GOT3 (cell line): ENCODE measurements at regions not wholly inside any gene's neighbourhood (a gene's known extent, or its start where the extent isn't known, plus 50 kb on each side); places are given as distances from the start of the nearest gene placed in this dataset.
"Not testable (repeated sequence)": the region's sequence is repeated elsewhere in the genome, so short reads cannot be mapped to it uniquely, and the experiment has no call there.

Experiments
- DNase-seq: peaks from one replicate; lab custom pipeline; 2025; ENCODE audit warnings: mixed read lengths; lab: John Stamatoyannopoulos, UW

- no peak for DNase-seq
These were observed 51.0 kb upstream of the LIFR start for GRCh38 chr5:38607396-38607795.

GRCh38 chr5:38607930-38608564 is 51.6 kb upstream of the LIFR start:
- no peak for DNase-seq

DNA sequence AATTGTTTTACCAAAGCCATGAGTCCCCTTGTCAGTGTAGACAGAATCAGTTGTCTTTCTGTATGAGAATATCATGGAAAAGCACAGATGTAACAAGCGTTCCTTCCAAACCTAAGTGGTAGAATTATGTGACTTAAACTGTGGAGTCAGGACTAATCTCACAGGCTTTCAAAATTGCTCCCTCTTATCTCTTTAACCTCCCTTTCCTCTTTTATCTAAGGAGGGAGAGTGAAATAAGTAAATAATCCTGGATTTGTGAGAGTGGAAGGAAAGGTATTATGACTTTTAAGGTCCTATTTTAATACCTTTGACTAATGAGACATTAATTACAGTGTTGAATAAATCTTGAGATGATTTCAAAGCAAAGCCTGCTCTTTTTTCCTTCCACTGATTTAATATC is 52.4 kb upstream of the LIFR start:
- no peak for DNase-seq

DNA sequence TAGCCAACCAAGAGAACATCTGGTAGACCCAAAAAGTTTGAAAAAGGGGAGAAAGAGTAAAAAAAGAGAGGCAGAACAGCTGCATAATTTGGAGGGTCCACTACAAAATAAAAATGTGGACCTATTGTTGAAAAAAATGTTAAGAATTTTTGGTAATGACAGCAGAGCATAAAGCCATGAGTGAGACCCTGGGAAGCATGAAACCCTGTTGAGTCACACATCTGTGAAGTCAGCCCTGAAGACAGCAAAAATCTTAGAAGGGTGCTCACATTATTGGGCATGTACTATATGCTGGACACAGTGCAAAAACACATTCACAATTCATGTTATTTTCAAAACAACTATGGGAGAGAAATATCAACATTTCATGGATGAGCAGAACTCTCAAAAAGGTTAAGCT is 56.4 kb upstream of the LIFR start:
- no peak for DNase-seq

DNA sequence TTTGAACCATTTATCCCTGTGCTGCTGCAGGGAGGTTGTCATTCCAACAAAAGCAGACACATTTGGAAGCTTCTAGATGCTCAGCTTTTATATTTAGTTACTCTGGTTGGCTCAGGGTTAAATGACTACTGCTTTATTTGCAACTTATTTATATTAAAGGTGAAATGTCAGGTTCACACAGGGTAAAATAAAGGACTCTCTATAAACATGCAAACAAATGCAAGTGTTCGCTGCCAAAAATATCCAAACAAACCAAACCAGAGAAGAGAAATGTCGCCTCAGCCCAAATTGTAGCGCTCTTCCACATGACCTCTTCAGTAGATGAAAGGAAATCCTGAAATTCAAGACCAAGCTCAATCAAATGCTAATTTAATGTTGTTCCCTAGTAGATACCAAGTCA is 57.0 kb upstream of the LIFR start:
- DNase-seq: no peak

- no peak for DNase-seq
These were observed 57.8 kb upstream of the LIFR start for GRCh38 chr5:38613992-38614836.

- no peak for DNase-seq
These were observed 58.6 kb upstream of the LIFR start for GRCh38 chr5:38615042-38615441.

DNA sequence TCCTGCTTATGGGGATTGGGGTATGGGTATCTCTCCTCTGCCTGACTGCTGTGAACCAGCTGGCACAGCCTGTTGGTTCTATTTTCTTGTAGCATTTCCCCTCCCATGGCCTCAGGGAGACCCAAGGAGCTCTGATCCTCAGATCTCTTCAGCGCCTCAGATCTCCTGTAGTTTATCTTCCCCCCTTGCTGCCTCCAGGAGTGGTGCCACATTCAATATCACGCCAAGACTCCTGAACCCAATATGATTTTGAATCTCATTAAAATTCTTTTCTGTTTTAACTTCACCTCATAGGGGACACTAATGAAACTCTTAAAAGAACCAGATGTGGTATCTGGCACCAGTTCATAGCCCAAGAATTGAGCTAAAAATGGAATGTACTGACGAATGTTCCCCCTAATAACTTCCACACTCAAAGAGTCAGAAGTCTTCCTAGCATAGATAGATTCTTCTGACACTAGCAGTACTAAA is 59.6 kb upstream of the LIFR start:
- DNase-seq: no peak

DNA sequence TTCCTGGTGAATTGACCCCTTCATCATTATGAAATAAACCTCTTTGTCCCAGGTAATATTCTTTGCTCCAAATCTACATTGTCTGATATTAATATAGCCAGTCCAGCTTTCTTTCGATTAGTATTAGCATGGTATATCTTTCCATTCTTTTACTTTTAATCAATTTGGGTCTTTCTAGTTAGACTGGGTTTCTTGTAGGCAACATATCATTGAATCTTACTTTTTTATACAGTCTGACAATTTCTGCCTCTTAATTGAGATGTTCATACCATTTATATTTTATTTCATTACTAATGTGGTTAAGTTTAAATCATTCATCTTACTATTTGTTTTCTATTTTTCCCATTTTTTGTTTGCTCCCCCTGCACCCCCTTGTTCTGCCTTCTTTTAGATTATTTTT is 61.7 kb upstream of the LIFR start:
- no peak for DNase-seq

GRCh38 chr5:38621331-38621730 is 64.9 kb upstream of the LIFR start:
- DNase-seq: no peak

- DNase-seq: no peak
These were observed 65.5 kb upstream of the LIFR start for GRCh38 chr5:38621840-38622437.

- DNase-seq: no peak
These were observed 66.3 kb upstream of the LIFR start for GRCh38 chr5:38622723-38623129.

DNA sequence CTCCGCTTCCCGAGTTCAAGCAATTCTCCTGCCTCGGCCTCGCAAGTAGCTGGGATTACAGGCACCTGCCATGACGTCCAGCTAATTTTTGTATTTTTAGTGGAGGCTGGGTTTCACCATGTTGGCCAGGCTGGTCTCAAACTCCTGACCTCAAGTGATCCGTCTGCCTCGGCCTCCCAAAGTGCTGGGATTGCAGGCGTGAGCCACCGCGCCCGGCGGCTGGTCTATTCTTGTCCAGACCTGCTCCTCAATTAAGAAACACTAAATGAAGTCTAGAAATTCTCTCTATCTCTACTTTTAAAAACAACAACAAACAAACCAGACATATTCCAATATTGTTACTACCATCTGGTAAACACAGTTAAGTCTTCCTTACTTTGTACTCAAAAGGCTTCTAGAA is 68.1 kb upstream of the LIFR start:
- DNase-seq: not testable (repeated sequence)

GRCh38 chr5:38631376-38631775 is 74.9 kb upstream of the LIFR start:
- not testable (repeated sequence) for DNase-seq

GRCh38 chr5:38634568-38635369 is 78.3 kb upstream of the LIFR start:
- DNase-seq: no peak

DNA sequence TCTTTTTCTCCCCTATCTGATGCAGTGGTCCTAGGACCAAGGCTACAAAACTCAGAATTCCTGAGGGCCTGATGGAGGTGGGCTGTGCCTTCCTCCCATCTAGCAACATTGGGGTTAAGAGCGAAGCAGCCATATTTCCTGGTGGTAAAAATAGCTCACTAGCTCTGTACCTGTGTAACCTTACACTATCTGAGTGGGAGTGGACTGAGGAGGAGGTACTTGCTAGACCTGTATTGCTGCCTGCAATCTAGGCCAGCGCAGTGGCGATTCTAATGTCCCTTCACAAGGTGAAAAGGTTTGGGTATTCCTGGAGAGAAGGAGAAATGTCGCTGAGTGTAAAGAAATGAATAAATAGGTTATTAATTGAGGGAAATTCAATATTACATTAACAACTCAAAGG is 80.2 kb upstream of the LIFR start:
- DNase-seq: no peak

GRCh38 chr5:38638656-38639055 is 82.2 kb upstream of the LIFR start:
- DNase-seq: no peak

GRCh38 chr5:38639377-38640358 is 83.2 kb upstream of the LIFR start:
- DNase-seq: no peak

DNA sequence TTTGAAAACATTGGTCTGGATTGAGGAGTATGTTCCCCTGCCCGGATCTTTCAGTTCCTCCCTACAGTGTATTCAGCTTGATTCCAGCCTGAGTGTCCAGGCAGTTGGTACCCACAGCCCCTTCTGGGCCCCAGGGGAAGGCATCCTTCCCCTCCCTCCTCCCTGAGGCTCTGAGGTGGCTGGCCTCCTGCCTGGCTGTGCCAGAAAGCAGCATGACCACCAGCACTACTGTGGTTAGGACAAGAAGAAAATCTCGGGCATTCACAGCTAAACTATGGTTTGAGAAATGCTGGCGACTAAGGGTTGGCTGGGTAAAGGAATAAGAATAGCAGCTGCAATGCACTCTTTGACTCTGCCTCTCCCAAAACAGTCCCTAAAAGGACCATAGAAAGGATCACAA is 84.6 kb upstream of the LIFR start:
- no peak for DNase-seq

- no peak for DNase-seq
These were observed 85.9 kb upstream of the LIFR start for GRCh38 chr5:38642189-38642911.
